ENCODE measurements at regions not wholly inside any gene's neighbourhood (a gene's known extent, or its start where the extent isn't known, plus 50 kb on each side); places are given as distances from the start of the nearest gene placed in this dataset.

DNA sequence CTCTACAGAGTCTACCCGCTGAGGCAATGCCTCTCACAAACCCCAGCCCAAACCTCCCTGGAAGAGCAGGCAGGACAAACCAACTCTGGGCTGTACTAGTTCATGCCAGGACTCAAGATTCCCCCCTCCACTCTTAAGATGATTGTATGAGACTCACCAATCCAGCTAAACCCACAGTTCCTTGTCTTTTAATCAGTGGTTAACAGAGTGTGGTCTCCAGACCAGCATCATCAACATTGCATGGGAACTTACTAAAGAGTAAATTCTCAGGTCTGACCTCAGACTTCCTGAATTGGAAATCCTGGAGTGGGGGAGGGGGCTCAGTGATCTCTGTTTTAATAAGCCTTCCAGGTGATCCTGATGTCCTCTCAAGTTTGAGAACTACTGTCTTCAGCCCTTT, 240.9 kb downstream of the GAS1 start:
- H3K4me3 ChIP-seq (replicated peaks in 1 of 3; ENCODE audit: insufficient read depth in 1 of 3, low read depth in 2 of 3, low read length in 3 of 3) = no peak overlapping the region
- H3K79me2 ChIP-seq (ENCODE audit: insufficient read depth, low read length) = no peaks in the 10 kb centered on the region
- H3K4me2 ChIP-seq (ENCODE audit: low read depth, low read length) = no peak overlapping the region
- no CpG with 5 or more reads among the region's 1 CpG for WGBS (ENCODE audit: low lambda C conversion rate)
- in situ Hi-C loops (cut with HindIII; ENCODE audit: extremely low pct_ligation_motif_present, low pct_unique_long_range_greater_than_20kb) (no loop called here), intact Hi-C loops (cut with micrococcal nuclease; ENCODE audit: unreplicated experiment) (no loop called here)
- CTCF ChIA-PET (ENCODE audit: low intra/inter-chr PET ratio, low total read pairs) = no interaction called here
- H3K27ac ChIP-seq (ENCODE audit: extremely low read length, insufficient read depth, low read length) = no peak overlapping the region
- no peaks in the 10 kb centered on the region for H3K36me3 ChIP-seq (replicated peaks in 1 of 2; ENCODE audit: control insufficient read depth in 1 of 2, insufficient read depth in 2 of 2, low read length in 2 of 2)
- TF ChIP-seq ZNF101 (CRISPR knock-in tag; IDR thresholded peaks at IDR 0.05; ENCODE audit: borderline replicate concordance, low read depth) (no peak), ZNF530 (CRISPR knock-in tag; IDR thresholded peaks at IDR 0.05; ENCODE audit: low read depth) (no peak), ZNF850 (CRISPR knock-in tag; conservative IDR thresholded peaks at IDR 0.05) (no peak), YY1 (IDR thresholded peaks at IDR 0.05; ENCODE audit: insufficient read depth, insufficient replicate concordance, low read depth, low read length) (no peak), MTA3 (CRISPR knock-in tag; IDR thresholded peaks at IDR 0.05) (no peak), ASH2L (IDR thresholded peaks at IDR 0.05; ENCODE audit: insufficient read length, low read depth, low read length) (no peak), ZNF484 (CRISPR knock-in tag; IDR thresholded peaks at IDR 0.05; ENCODE audit: borderline replicate concordance, low read depth) (no peak), CC2D1A (CRISPR knock-in tag; IDR thresholded peaks at IDR 0.05) (no peak), MLLT10 (CRISPR knock-in tag; IDR thresholded peaks at IDR 0.05) (no peak), LCORL (IDR thresholded peaks at IDR 0.05) (no peak), LCORL (CRISPR knock-in tag; IDR thresholded peaks at IDR 0.05) (no peak), ZMAT3 (CRISPR knock-in tag; conservative IDR thresholded peaks at IDR 0.05) (no peak), KDM4B (CRISPR knock-in tag; IDR thresholded peaks at IDR 0.05) (no peak), HMG20A (CRISPR knock-in tag; IDR thresholded peaks at IDR 0.05; ENCODE audit: borderline replicate concordance) (no peak), ZNF777 (CRISPR knock-in tag; IDR thresholded peaks at IDR 0.05) (no peak), ZNF703 (CRISPR knock-in tag; IDR thresholded peaks at IDR 0.05; ENCODE audit: borderline replicate concordance) (no peak), ARNT2 (CRISPR knock-in tag; IDR thresholded peaks at IDR 0.05; ENCODE audit: low read depth) (no peak)
- TF ChIP-seq, protein P1, sequence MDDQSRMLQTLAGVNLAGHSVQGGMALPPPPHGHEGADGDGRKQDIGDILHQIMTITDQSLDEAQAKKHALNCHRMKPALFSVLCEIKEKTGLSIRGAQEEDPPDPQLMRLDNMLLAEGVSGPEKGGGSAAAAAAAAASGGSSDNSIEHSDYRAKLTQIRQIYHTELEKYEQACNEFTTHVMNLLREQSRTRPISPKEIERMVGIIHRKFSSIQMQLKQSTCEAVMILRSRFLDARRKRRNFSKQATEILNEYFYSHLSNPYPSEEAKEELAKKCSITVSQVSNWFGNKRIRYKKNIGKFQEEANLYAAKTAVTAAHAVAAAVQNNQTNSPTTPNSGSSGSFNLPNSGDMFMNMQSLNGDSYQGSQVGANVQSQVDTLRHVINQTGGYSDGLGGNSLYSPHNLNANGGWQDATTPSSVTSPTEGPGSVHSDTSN (CRISPR knock-in tag; IDR thresholded peaks at IDR 0.05; ENCODE audit: borderline replicate concordance) = no peak
- H4K20me1 ChIP-seq (ENCODE audit: insufficient read depth, low read length) = no peaks in the 10 kb centered on the region
- POLR2A ChIA-PET = no interaction called here
- no peaks in the 10 kb centered on the region for H3K9me3 ChIP-seq (ENCODE audit: low read length)
- no peak for DNase-seq (ENCODE audit: low spot score)
- no peak for FAIRE-seq
- no peak for ATAC-seq
- no peak overlapping the region for H2AFZ ChIP-seq (ENCODE audit: low read length)
- H3K9ac ChIP-seq (ENCODE audit: insufficient read depth, low read depth, low read length) = no peak overlapping the region
- no TSS peak for BruUV-seq (replicated peaks)
- H3K27me3 ChIP-seq (ENCODE audit: control insufficient read depth in 1 of 2, insufficient read depth in 2 of 2, low read length in 2 of 2) = no peaks in the 10 kb centered on the region
- peaks cover 7% of the 10 kb centered on the region for H3K4me1 ChIP-seq (ENCODE audit: insufficient read depth, low read length)

All from HepG2 (cell line).